ENCODE measurements at regions not wholly inside any gene's neighbourhood (a gene's known extent, or its start where the extent isn't known, plus 50 kb on each side); places are given as distances from the start of the nearest gene placed in this dataset.

DNA sequence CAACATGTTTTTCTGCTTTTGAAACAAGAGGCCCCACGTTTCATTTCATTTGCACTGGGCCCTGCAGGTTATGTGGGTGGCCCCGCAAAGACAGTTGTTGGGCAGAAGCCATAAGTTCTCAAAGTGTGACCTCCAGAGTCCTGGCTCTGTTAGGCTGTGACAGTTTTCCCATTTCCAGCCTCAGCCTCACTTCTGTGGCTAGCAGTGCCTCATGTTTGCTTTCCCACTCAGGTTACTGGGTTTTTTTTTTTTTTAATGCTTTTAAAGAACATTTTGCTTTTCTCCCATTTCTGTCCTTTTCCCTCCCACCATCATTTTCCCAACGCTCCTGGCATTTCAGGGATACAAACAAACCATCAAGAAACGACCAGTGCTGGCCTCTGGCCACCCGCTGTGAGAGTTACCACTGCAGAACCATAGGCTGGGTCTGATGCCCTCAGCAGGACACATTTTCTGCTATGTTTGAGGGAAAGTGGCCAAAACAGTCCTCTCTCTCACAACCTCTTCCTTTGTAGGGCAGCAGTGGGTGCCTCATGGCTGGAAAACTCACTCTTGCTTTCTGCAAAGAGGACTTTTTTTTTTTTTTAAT is 159.0 kb upstream of the MPHOSPH6 start:
- Histone ChIP-seq H3K9me3 (no peaks in the 10 kb centered on the region; the same call in 1 of the 2 replicates), H3K4me1 (ENCODE audit: control insufficient read depth in 1 of 2, insufficient read depth in 2 of 2, low read depth in 1 of 2, low read length in 1 of 2) (no peaks in the 10 kb centered on the region), H3K4me3 (ENCODE audit: low read depth in 2 of 2, low read length in 1 of 2) (no peak overlapping the region), H3K36me3 (replicated peaks in 1 of 2; ENCODE audit: control insufficient read depth in 1 of 2, insufficient read depth in 2 of 2, low read length in 1 of 2) (no peaks in the 10 kb centered on the region), H3K4me2 (no peak overlapping the region), H3K27me3 (ENCODE audit: insufficient read depth) (no peaks in the 10 kb centered on the region), H3F3A (replicated peaks; ENCODE audit: insufficient read depth) (no peaks in the 10 kb centered on the region), H4K20me1 (ENCODE audit: insufficient read depth) (no peaks in the 10 kb centered on the region), H3K9ac (no peak overlapping the region), H2AFZ (ENCODE audit: low read depth) (no peak overlapping the region), H3K79me2 (ENCODE audit: insufficient read depth) (no peaks in the 10 kb centered on the region), H3K9me2 (no peaks in the 10 kb centered on the region), H3K27ac (ENCODE audit: low read depth in 2 of 2, low read length in 1 of 2) (no peak overlapping the region)
- no peak for DNase-seq
- CTCF ChIA-PET: interaction anchor here (1.3 kb wide), 1 partner anchor 127 kb away, joined by 3 read pairs; no protein-coding TSS in a partner anchor
- TF ChIP-seq RXRA (IDR thresholded peaks at IDR 0.05; ENCODE audit: borderline replicate concordance, low read depth): no peak
- TF ChIP-seq, protein P1, sequence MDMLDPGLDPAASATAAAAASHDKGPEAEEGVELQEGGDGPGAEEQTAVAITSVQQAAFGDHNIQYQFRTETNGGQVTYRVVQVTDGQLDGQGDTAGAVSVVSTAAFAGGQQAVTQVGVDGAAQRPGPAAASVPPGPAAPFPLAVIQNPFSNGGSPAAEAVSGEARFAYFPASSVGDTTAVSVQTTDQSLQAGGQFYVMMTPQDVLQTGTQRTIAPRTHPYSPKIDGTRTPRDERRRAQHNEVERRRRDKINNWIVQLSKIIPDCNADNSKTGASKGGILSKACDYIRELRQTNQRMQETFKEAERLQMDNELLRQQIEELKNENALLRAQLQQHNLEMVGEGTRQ (IDR thresholded peaks at IDR 0.05; ENCODE audit: borderline replicate concordance, low read depth, low read length): no peak
- TF ChIP-seq SIN3A (IDR thresholded peaks at IDR 0.05; ENCODE audit: borderline replicate concordance, low read depth, low read length): no peak
- TF ChIP-seq RFX5 (IDR thresholded peaks at IDR 0.05; ENCODE audit: low read length): no peak
- no peak for TF ChIP-seq SMC3 (IDR thresholded peaks at IDR 0.05; ENCODE audit: low read depth, low read length)
- no peak for TF ChIP-seq JUND (IDR thresholded peaks at IDR 0.05)
- no peak for TF ChIP-seq NRF1 (IDR thresholded peaks at IDR 0.05; ENCODE audit: low read depth, low read length)
- no peak for TF ChIP-seq MXI1 (IDR thresholded peaks at IDR 0.05; ENCODE audit: low read depth, low read length)
- TF ChIP-seq EZH2phosphoT487 (IDR thresholded peaks at IDR 0.05; ENCODE audit: borderline replicate concordance, low read depth): no peak
- TF ChIP-seq, protein P2, sequence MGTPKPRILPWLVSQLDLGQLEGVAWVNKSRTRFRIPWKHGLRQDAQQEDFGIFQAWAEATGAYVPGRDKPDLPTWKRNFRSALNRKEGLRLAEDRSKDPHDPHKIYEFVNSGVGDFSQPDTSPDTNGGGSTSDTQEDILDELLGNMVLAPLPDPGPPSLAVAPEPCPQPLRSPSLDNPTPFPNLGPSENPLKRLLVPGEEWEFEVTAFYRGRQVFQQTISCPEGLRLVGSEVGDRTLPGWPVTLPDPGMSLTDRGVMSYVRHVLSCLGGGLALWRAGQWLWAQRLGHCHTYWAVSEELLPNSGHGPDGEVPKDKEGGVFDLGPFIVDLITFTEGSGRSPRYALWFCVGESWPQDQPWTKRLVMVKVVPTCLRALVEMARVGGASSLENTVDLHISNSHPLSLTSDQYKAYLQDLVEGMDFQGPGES (IDR thresholded peaks at IDR 0.05; ENCODE audit: low read depth, low read length): no peak
- TF ChIP-seq, protein P3, sequence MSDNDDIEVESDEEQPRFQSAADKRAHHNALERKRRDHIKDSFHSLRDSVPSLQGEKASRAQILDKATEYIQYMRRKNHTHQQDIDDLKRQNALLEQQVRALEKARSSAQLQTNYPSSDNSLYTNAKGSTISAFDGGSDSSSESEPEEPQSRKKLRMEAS (IDR thresholded peaks at IDR 0.05; ENCODE audit: low read depth): no peak
- TF ChIP-seq, protein P4, sequence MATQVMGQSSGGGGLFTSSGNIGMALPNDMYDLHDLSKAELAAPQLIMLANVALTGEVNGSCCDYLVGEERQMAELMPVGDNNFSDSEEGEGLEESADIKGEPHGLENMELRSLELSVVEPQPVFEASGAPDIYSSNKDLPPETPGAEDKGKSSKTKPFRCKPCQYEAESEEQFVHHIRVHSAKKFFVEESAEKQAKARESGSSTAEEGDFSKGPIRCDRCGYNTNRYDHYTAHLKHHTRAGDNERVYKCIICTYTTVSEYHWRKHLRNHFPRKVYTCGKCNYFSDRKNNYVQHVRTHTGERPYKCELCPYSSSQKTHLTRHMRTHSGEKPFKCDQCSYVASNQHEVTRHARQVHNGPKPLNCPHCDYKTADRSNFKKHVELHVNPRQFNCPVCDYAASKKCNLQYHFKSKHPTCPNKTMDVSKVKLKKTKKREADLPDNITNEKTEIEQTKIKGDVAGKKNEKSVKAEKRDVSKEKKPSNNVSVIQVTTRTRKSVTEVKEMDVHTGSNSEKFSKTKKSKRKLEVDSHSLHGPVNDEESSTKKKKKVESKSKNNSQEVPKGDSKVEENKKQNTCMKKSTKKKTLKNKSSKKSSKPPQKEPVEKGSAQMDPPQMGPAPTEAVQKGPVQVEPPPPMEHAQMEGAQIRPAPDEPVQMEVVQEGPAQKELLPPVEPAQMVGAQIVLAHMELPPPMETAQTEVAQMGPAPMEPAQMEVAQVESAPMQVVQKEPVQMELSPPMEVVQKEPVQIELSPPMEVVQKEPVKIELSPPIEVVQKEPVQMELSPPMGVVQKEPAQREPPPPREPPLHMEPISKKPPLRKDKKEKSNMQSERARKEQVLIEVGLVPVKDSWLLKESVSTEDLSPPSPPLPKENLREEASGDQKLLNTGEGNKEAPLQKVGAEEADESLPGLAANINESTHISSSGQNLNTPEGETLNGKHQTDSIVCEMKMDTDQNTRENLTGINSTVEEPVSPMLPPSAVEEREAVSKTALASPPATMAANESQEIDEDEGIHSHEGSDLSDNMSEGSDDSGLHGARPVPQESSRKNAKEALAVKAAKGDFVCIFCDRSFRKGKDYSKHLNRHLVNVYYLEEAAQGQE (IDR thresholded peaks at IDR 0.05; ENCODE audit: low read depth, low read length): no peak
- TF ChIP-seq NFIC (IDR thresholded peaks at IDR 0.05; ENCODE audit: borderline replicate concordance): no peak
- no peak for TF ChIP-seq ELF1 (IDR thresholded peaks at IDR 0.05)
- TF ChIP-seq, protein P5, sequence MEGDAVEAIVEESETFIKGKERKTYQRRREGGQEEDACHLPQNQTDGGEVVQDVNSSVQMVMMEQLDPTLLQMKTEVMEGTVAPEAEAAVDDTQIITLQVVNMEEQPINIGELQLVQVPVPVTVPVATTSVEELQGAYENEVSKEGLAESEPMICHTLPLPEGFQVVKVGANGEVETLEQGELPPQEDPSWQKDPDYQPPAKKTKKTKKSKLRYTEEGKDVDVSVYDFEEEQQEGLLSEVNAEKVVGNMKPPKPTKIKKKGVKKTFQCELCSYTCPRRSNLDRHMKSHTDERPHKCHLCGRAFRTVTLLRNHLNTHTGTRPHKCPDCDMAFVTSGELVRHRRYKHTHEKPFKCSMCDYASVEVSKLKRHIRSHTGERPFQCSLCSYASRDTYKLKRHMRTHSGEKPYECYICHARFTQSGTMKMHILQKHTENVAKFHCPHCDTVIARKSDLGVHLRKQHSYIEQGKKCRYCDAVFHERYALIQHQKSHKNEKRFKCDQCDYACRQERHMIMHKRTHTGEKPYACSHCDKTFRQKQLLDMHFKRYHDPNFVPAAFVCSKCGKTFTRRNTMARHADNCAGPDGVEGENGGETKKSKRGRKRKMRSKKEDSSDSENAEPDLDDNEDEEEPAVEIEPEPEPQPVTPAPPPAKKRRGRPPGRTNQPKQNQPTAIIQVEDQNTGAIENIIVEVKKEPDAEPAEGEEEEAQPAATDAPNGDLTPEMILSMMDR (IDR thresholded peaks at IDR 0.05): no peak
- TF ChIP-seq GABPA (IDR thresholded peaks at IDR 0.05; ENCODE audit: low read depth): no peak
- TF ChIP-seq TEAD4 (IDR thresholded peaks at IDR 0.05; ENCODE audit: borderline replicate concordance, insufficient read depth): no peak
- TF ChIP-seq, protein P6, sequence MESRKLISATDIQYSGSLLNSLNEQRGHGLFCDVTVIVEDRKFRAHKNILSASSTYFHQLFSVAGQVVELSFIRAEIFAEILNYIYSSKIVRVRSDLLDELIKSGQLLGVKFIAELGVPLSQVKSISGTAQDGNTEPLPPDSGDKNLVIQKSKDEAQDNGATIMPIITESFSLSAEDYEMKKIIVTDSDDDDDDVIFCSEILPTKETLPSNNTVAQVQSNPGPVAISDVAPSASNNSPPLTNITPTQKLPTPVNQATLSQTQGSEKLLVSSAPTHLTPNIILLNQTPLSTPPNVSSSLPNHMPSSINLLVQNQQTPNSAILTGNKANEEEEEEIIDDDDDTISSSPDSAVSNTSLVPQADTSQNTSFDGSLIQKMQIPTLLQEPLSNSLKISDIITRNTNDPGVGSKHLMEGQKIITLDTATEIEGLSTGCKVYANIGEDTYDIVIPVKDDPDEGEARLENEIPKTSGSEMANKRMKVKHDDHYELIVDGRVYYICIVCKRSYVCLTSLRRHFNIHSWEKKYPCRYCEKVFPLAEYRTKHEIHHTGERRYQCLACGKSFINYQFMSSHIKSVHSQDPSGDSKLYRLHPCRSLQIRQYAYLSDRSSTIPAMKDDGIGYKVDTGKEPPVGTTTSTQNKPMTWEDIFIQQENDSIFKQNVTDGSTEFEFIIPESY (IDR thresholded peaks at IDR 0.05; ENCODE audit: borderline replicate concordance, low read depth): no peak
- POLR2A ChIA-PET: no interaction called here
- WGBS (ENCODE audit: low lambda C conversion rate): 19% methylated on average over 5 of the region's 5 CpGs

Data from SK-N-SH (cell line).